ENCODE measurements at regions not wholly inside any gene's neighbourhood (a gene's known extent, or its start where the extent isn't known, plus 50 kb on each side); places are given as distances from the start of the nearest gene placed in this dataset.

DNA sequence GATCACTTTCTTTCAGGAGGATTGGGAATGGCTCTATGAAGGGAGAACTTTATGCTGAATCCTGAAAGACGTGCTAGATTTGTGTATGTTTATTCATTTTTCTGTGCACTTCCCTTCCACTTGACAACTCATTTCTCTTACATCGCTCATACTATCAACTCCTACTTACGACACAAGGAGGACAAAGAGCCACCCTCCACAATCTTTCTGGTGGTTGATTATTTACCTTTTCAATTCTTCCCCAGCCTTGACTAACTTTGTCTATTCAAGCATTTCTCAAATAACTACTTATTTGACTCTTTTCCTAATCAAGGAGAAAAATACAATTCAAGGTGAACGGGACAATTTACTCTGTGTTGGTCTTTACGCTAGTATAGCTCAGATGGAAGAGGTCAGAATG is 622.1 kb downstream of the TLR4 start:
- TF ChIP-seq CTCF (IDR thresholded peaks at IDR 0.05): no peak
- no peak for TF ChIP-seq EZH2 (IDR thresholded peaks at IDR 0.05)
- TF ChIP-seq EZH2phosphoT487 (IDR thresholded peaks at IDR 0.05): no peak
